Stimulated activated naive B cell treated with anti-CD40 and anti-IgM and Interleukin-4, amounts not matched to agents 10 μg/mL and 1 μg/mL and 100 μg/mL, for 72 hours (primary cell): ENCODE measurements at regions not wholly inside any gene's neighbourhood (a gene's known extent, or its start where the extent isn't known, plus 50 kb on each side); places are given as distances from the start of the nearest gene placed in this dataset.

ENCODE experiments used
- ATAC-seq, 2 donors: fragments of 150-1000 bp; cut with Tn5 transposase; replicated peaks; 2 replicates each; pipeline ENCODE4 v1.10.0; 2021; ENCODE audit warnings: moderate library complexity in 1 of 2
- DNase-seq: peaks from one replicate; pipeline ENCODE4 v3.0.0; 2021
- H3K27ac Mint-ChIP-seq: one replicate; pipeline ENCODE4 v1.8.0; 2022; ENCODE audit warnings: mild to moderate bottlenecking, mixed read lengths
- H3K27me3 Mint-ChIP-seq, 2 donors: one replicate each; pipeline ENCODE4 v1.8.0; 2022; ENCODE audit warnings: mixed read lengths in 2 of 2
- H3K36me3 Mint-ChIP-seq, 2 donors: one replicate each; pipeline ENCODE4 v1.8.0; 2022; ENCODE audit warnings: mixed read lengths in 2 of 2, mild to moderate bottlenecking in 1 of 2
- H3K4me1 Mint-ChIP-seq, 2 donors: one replicate each; pipeline ENCODE4 v1.8.0; 2022; ENCODE audit warnings: mixed read lengths in 2 of 2, mild to moderate bottlenecking in 1 of 2
- H3K4me3 Mint-ChIP-seq, 2 donors: one replicate each; pipeline ENCODE4 v1.8.0; 2022; ENCODE audit warnings: mild to moderate bottlenecking in 2 of 2, mixed read lengths in 2 of 2, moderate library complexity in 1 of 2
- H3K9me3 Mint-ChIP-seq, 2 donors: one replicate each; pipeline ENCODE4 v1.8.0; 2022; ENCODE audit warnings: mixed read lengths in 2 of 2, mild to moderate bottlenecking in 1 of 2

GRCh38 chr4:62210486-62210885 lies 1010.4 kb downstream of the ADGRL3 start:
- Mint-ChIP-seq H3K36me3 (no peaks in the 10 kb centered on the region), H3K4me3 (no peak overlapping the region), H3K27ac (no peak overlapping the region), H3K27me3 (no peaks in the 10 kb centered on the region), H3K9me3 (peaks cover 0 to 3% of the 10 kb centered on the region in 2 donors), H3K4me1 (no peaks in the 10 kb centered on the region)
- no peak for ATAC-seq
- DNase-seq, result no peak

- H3K27ac Mint-ChIP-seq, result no peak overlapping the region
- no peak for ATAC-seq
Observed at GRCh38 chr4:62209757-62210485, 1009.8 kb downstream of the ADGRL3 start.

GRCh38 chr4:62208921-62209320 lies 1008.8 kb downstream of the ADGRL3 start:
- Mint-ChIP-seq H3K4me3 (no peak overlapping the region), H3K27me3 (no peaks in the 10 kb centered on the region), H3K27ac (no peak overlapping the region), H3K4me1 (no peaks in the 10 kb centered on the region), H3K36me3 (no peaks in the 10 kb centered on the region), H3K9me3 (peaks cover 0 to 2% of the 10 kb centered on the region in 2 donors)
- no peak for ATAC-seq
- DNase-seq, result no peak

More at GRCh38 chr4:62209757-62210485, 1009.8 kb downstream of the ADGRL3 start:
- Mint-ChIP-seq H3K36me3 (no peaks in the 10 kb centered on the region), H3K4me3 (no peak overlapping the region), H3K4me1 (no peaks in the 10 kb centered on the region), H3K27me3 (no peaks in the 10 kb centered on the region), H3K9me3 (peaks cover 0 to 3% of the 10 kb centered on the region in 2 donors)
- no peak for DNase-seq

GRCh38 chr4:62204136-62204535 lies 1004.0 kb downstream of the ADGRL3 start:
- Mint-ChIP-seq H3K4me1 (no peaks in the 10 kb centered on the region), H3K27ac (no peak overlapping the region), H3K36me3 (no peaks in the 10 kb centered on the region), H3K27me3 (no peaks in the 10 kb centered on the region), H3K4me3 (no peak overlapping the region), H3K9me3 (peaks cover 0 to 3% of the 10 kb centered on the region in 2 donors)
- ATAC-seq, result no peak
- no peak for DNase-seq

- no peaks in the 10 kb centered on the region for H3K27me3 Mint-ChIP-seq
- ATAC-seq (no peak), DNase-seq (no peak)
- no peaks in the 10 kb centered on the region for H3K36me3 Mint-ChIP-seq
- H3K4me3 Mint-ChIP-seq, result no peak overlapping the region
- H3K27ac Mint-ChIP-seq, result no peak overlapping the region
- no peaks in the 10 kb centered on the region for H3K4me1 Mint-ChIP-seq
- peaks cover 3 to 6% of the 10 kb centered on the region in 2 donors for H3K9me3 Mint-ChIP-seq
Observed at GRCh38 chr4:62199291-62199810, 999.2 kb downstream of the ADGRL3 start.

- Mint-ChIP-seq H3K4me3 (no peak overlapping the region), H3K27ac (no peak overlapping the region), H3K36me3 (no peaks in the 10 kb centered on the region), H3K4me1 (no peaks in the 10 kb centered on the region), H3K9me3 (peaks cover 5 to 6% of the 10 kb centered on the region in 2 donors), H3K27me3 (no peaks in the 10 kb centered on the region)
- DNase-seq (no peak), ATAC-seq (no peak)
Observed at GRCh38 chr4:62196338-62196737, 996.2 kb downstream of the ADGRL3 start.

GRCh38 chr4:62194342-62194741 lies 994.2 kb downstream of the ADGRL3 start:
- Mint-ChIP-seq H3K36me3 (no peaks in the 10 kb centered on the region), H3K4me1 (no peaks in the 10 kb centered on the region), H3K4me3 (no peak overlapping the region), H3K27ac (no peak overlapping the region), H3K27me3 (no peaks in the 10 kb centered on the region), H3K9me3 (peaks cover 5 to 6% of the 10 kb centered on the region in 2 donors)
- no peak for ATAC-seq
- no peak for DNase-seq

- Mint-ChIP-seq H3K9me3 (peaks cover 4 to 6% of the 10 kb centered on the region in 2 donors), H3K36me3 (no peaks in the 10 kb centered on the region), H3K4me1 (no peaks in the 10 kb centered on the region), H3K27me3 (no peaks in the 10 kb centered on the region), H3K4me3 (no peak overlapping the region), H3K27ac (no peak overlapping the region)
- DNase-seq (no peak), ATAC-seq (no peak)
Observed at GRCh38 chr4:62193761-62194160, 993.6 kb downstream of the ADGRL3 start.

GRCh38 chr4:62191451-62192240 lies 991.5 kb downstream of the ADGRL3 start:
- ATAC-seq (no peak), DNase-seq (no peak)
- H3K36me3 Mint-ChIP-seq, result no peaks in the 10 kb centered on the region
- H3K9me3 Mint-ChIP-seq, result peaks cover 6% of the 10 kb centered on the region in 2 donors
- H3K27ac Mint-ChIP-seq, result no peak overlapping the region
- H3K4me1 Mint-ChIP-seq, result no peaks in the 10 kb centered on the region
- H3K27me3 Mint-ChIP-seq, result no peaks in the 10 kb centered on the region
- H3K4me3 Mint-ChIP-seq, result no peak overlapping the region

GRCh38 chr4:62170235-62170634 lies 970.1 kb downstream of the ADGRL3 start:
- ATAC-seq (no peak), DNase-seq (no peak)
- no peaks in the 10 kb centered on the region for H3K4me1 Mint-ChIP-seq
- no peaks in the 10 kb centered on the region for H3K36me3 Mint-ChIP-seq
- H3K4me3 Mint-ChIP-seq, result no peak overlapping the region
- H3K9me3 Mint-ChIP-seq, result peaks cover under 1 to 5% of the 10 kb centered on the region in 2 donors
- no peaks in the 10 kb centered on the region for H3K27me3 Mint-ChIP-seq
- no peak overlapping the region for H3K27ac Mint-ChIP-seq

GRCh38 chr4:62168681-62169080 lies 968.6 kb downstream of the ADGRL3 start:
- no peak for ATAC-seq
- H3K27ac Mint-ChIP-seq, result no peak overlapping the region
- no peak for DNase-seq
- H3K4me3 Mint-ChIP-seq, result no peak overlapping the region
- H3K27me3 Mint-ChIP-seq, result no peaks in the 10 kb centered on the region
- H3K4me1 Mint-ChIP-seq, result no peaks in the 10 kb centered on the region
- no peaks in the 10 kb centered on the region for H3K36me3 Mint-ChIP-seq
- peaks cover 3 to 6% of the 10 kb centered on the region in 2 donors for H3K9me3 Mint-ChIP-seq

GRCh38 chr4:62162606-62163005 lies 962.5 kb downstream of the ADGRL3 start:
- Mint-ChIP-seq H3K4me1 (no peaks in the 10 kb centered on the region), H3K9me3 (peaks cover 10 to 14% of the 10 kb centered on the region in 2 donors), H3K4me3 (no peak overlapping the region), H3K36me3 (no peaks in the 10 kb centered on the region), H3K27me3 (no peaks in the 10 kb centered on the region), H3K27ac (no peak overlapping the region)
- DNase-seq (no peak), ATAC-seq (no peak)

- H3K27ac Mint-ChIP-seq, result no peak overlapping the region
- no peaks in the 10 kb centered on the region for H3K27me3 Mint-ChIP-seq
- H3K36me3 Mint-ChIP-seq, result no peaks in the 10 kb centered on the region
- peaks cover 9 to 14% of the 10 kb centered on the region in 2 donors for H3K9me3 Mint-ChIP-seq
- H3K4me1 Mint-ChIP-seq, result no peaks in the 10 kb centered on the region
- DNase-seq, result no peak
- no peak overlapping the region for H3K4me3 Mint-ChIP-seq
- no peak for ATAC-seq
Observed at GRCh38 chr4:62161446-62161845, 961.3 kb downstream of the ADGRL3 start.

GRCh38 chr4:62159876-62160275 lies 959.8 kb downstream of the ADGRL3 start:
- Mint-ChIP-seq H3K36me3 (no peaks in the 10 kb centered on the region), H3K27ac (no peak overlapping the region)
- ATAC-seq, result no peak

GRCh38 chr4:62159306-62159705 lies 959.2 kb downstream of the ADGRL3 start:
- no peak overlapping the region for H3K27ac Mint-ChIP-seq
- H3K27me3 Mint-ChIP-seq, result no peaks in the 10 kb centered on the region
- no peaks in the 10 kb centered on the region for H3K36me3 Mint-ChIP-seq
- H3K4me3 Mint-ChIP-seq, result no peak overlapping the region
- no peak for DNase-seq
- no peak for ATAC-seq
- no peaks in the 10 kb centered on the region for H3K4me1 Mint-ChIP-seq
- H3K9me3 Mint-ChIP-seq, result peaks cover 9 to 11% of the 10 kb centered on the region in 2 donors

More at GRCh38 chr4:62159876-62160275, 959.8 kb downstream of the ADGRL3 start:
- H3K9me3 Mint-ChIP-seq, result peaks cover 9 to 11% of the 10 kb centered on the region in 2 donors
- DNase-seq, result no peak
- no peaks in the 10 kb centered on the region for H3K27me3 Mint-ChIP-seq
- no peaks in the 10 kb centered on the region for H3K4me1 Mint-ChIP-seq
- no peak overlapping the region for H3K4me3 Mint-ChIP-seq
